SJSA1 (cell line): ENCODE measurements at regions not wholly inside any gene's neighbourhood (a gene's known extent, or its start where the extent isn't known, plus 50 kb on each side); places are given as distances from the start of the nearest gene placed in this dataset.

Source experiments
- DNase-seq, 2 experiments: peaks; one replicate each; pipeline ENCODE4 v3.0.0-alpha.2; 2015 to 2020; ENCODE audit warnings: low spot score in 2 of 2, low read depth in 1 of 2
- H3K27ac ChIP-seq: fragments of 250-450 bp; sonication (Bioruptor Pico); 2 replicates; pipeline ENCODE4 v1.5.1; 2020; ENCODE audit warnings: mild to moderate bottlenecking, moderate library complexity
- H3K27me3 ChIP-seq: fragments of 250-450 bp; sonication (Bioruptor Pico); replicated peaks from 2 replicates; pipeline ENCODE4 v1.5.1; 2020; ENCODE audit warnings: mild to moderate bottlenecking, moderate library complexity
- H3K36me3 ChIP-seq: fragments of 250-450 bp; sonication (Bioruptor Pico); 2 replicates; pipeline ENCODE4 v1.5.1; 2020; ENCODE audit warnings: mild to moderate bottlenecking
- H3K4me1 ChIP-seq: fragments of 250-450 bp; sonication (Bioruptor Pico); replicated peaks from 2 replicates; pipeline ENCODE4 v1.6.1; 2021; ENCODE audit warnings: mild to moderate bottlenecking
- H3K4me3 ChIP-seq: fragments of 250-450 bp; sonication (Bioruptor Pico); 2 replicates; pipeline ENCODE4 v1.5.1; 2020; ENCODE audit warnings: mild to moderate bottlenecking
- H3K9me3 ChIP-seq: fragments of 250-450 bp; sonication (Bioruptor Pico); replicated peaks from 2 replicates; pipeline ENCODE4 v1.5.1; 2020; ENCODE audit warnings: mild to moderate bottlenecking

- DNase-seq, result no peak
- Histone ChIP-seq H3K27ac (no peak overlapping the region), H3K27me3 (no peaks in the 10 kb centered on the region), H3K4me1 (peaks cover 43% of the 10 kb centered on the region), H3K4me3 (no peak overlapping the region), H3K9me3 (no peaks in the 10 kb centered on the region), H3K36me3 (no peaks in the 10 kb centered on the region)
Observed at GRCh38 chr5:143552680-143553079, 149.2 kb upstream of the NR3C1 start.

GRCh38 chr5:143551820-143552251, 148.3 kb upstream of the NR3C1 start:
- Histone ChIP-seq H3K4me3 (no peak overlapping the region), H3K27me3 (no peaks in the 10 kb centered on the region), H3K9me3 (no peaks in the 10 kb centered on the region), H3K36me3 (no peaks in the 10 kb centered on the region), H3K4me1 (peaks cover 39% of the 10 kb centered on the region), H3K27ac (no peak overlapping the region)
- no peak for DNase-seq

GRCh38 chr5:143550986-143551630, 147.6 kb upstream of the NR3C1 start:
- H3K9me3 ChIP-seq, result no peaks in the 10 kb centered on the region
- H3K36me3 ChIP-seq, result no peaks in the 10 kb centered on the region
- H3K27me3 ChIP-seq, result no peaks in the 10 kb centered on the region
- no peak for DNase-seq
- no peak overlapping the region for H3K27ac ChIP-seq
- no peak overlapping the region for H3K4me3 ChIP-seq
- H3K4me1 ChIP-seq, result peaks cover 36% of the 10 kb centered on the region

GRCh38 chr5:143547342-143547741, 143.9 kb upstream of the NR3C1 start:
- Histone ChIP-seq H3K4me1 (peaks cover 39% of the 10 kb centered on the region), H3K4me3 (no peak overlapping the region), H3K36me3 (no peaks in the 10 kb centered on the region), H3K27ac (no peak overlapping the region), H3K9me3 (no peaks in the 10 kb centered on the region), H3K27me3 (no peaks in the 10 kb centered on the region)
- no peak for DNase-seq

GRCh38 chr5:143546394-143546793, 142.9 kb upstream of the NR3C1 start:
- H3K9me3 ChIP-seq, result no peaks in the 10 kb centered on the region
- H3K4me1 ChIP-seq, result peaks cover 31% of the 10 kb centered on the region
- no peaks in the 10 kb centered on the region for H3K27me3 ChIP-seq
- no peak for DNase-seq
- H3K36me3 ChIP-seq, result no peaks in the 10 kb centered on the region
- H3K27ac ChIP-seq, result no peak overlapping the region
- no peak overlapping the region for H3K4me3 ChIP-seq

- H3K27me3 ChIP-seq, result no peaks in the 10 kb centered on the region
- H3K4me1 ChIP-seq, result peaks cover 26% of the 10 kb centered on the region
- no peak overlapping the region for H3K27ac ChIP-seq
- H3K4me3 ChIP-seq, result no peak overlapping the region
- H3K9me3 ChIP-seq, result no peaks in the 10 kb centered on the region; the same call in 1 of the 2 replicates
- no peak for DNase-seq
- H3K36me3 ChIP-seq, result no peaks in the 10 kb centered on the region
Observed at GRCh38 chr5:143544606-143545005, 141.1 kb upstream of the NR3C1 start.

GRCh38 chr5:143543358-143544255, 140.1 kb upstream of the NR3C1 start:
- DNase-seq, result peak in 1 of 2 experiments; percentile 77
- no peaks in the 10 kb centered on the region for H3K27me3 ChIP-seq
- H3K36me3 ChIP-seq, result no peaks in the 10 kb centered on the region
- H3K4me1 ChIP-seq, result peaks cover 26% of the 10 kb centered on the region
- no peak overlapping the region for H3K4me3 ChIP-seq
- H3K9me3 ChIP-seq, result peaks cover 2% of the 10 kb centered on the region; the same call in 1 of the 2 replicates
- peak overlapping the region; percentile 69 for H3K27ac ChIP-seq

GRCh38 chr5:143542798-143543144, 139.3 kb upstream of the NR3C1 start:
- H3K27me3 ChIP-seq, result no peaks in the 10 kb centered on the region
- peaks cover 26% of the 10 kb centered on the region for H3K4me1 ChIP-seq
- H3K4me3 ChIP-seq, result no peak overlapping the region
- no peak for DNase-seq
- no peak overlapping the region for H3K27ac ChIP-seq
- H3K36me3 ChIP-seq, result no peaks in the 10 kb centered on the region
- peaks cover 2% of the 10 kb centered on the region; the same call in 1 of the 2 replicates for H3K9me3 ChIP-seq

- DNase-seq, result no peak
Observed at GRCh38 chr5:143541943-143542797, 138.7 kb upstream of the NR3C1 start.

GRCh38 chr5:143539742-143540141, 136.3 kb upstream of the NR3C1 start:
- no peak for DNase-seq
- no peaks in the 10 kb centered on the region for H3K27me3 ChIP-seq
- peaks cover 33% of the 10 kb centered on the region for H3K4me1 ChIP-seq

More at GRCh38 chr5:143541943-143542797, 138.7 kb upstream of the NR3C1 start:
- no peak overlapping the region for H3K27ac ChIP-seq
- H3K36me3 ChIP-seq, result no peaks in the 10 kb centered on the region
- H3K4me3 ChIP-seq, result no peak overlapping the region
- peaks cover 22% of the 10 kb centered on the region for H3K4me1 ChIP-seq
- H3K9me3 ChIP-seq, result peaks cover 2% of the 10 kb centered on the region; the same call in 1 of the 2 replicates
- H3K27me3 ChIP-seq, result no peaks in the 10 kb centered on the region

GRCh38 chr5:143537056-143537455, 133.6 kb upstream of the NR3C1 start:
- Histone ChIP-seq H3K4me1 (peaks cover 13% of the 10 kb centered on the region), H3K4me3 (no peak overlapping the region), H3K27me3 (no peaks in the 10 kb centered on the region), H3K36me3 (no peaks in the 10 kb centered on the region), H3K9me3 (peaks cover 2% of the 10 kb centered on the region; the same call in 1 of the 2 replicates), H3K27ac (peak overlapping the region; percentile 89)
- no peak for DNase-seq

More at GRCh38 chr5:143539742-143540141, 136.3 kb upstream of the NR3C1 start:
- Histone ChIP-seq H3K27ac (no peak overlapping the region), H3K36me3 (no peaks in the 10 kb centered on the region), H3K4me3 (no peak overlapping the region), H3K9me3 (peaks cover 2% of the 10 kb centered on the region; the same call in 1 of the 2 replicates)

GRCh38 chr5:143536364-143536763, 132.9 kb upstream of the NR3C1 start:
- Histone ChIP-seq H3K27ac (peak overlapping the region; percentile 89), H3K27me3 (no peaks in the 10 kb centered on the region), H3K36me3 (no peaks in the 10 kb centered on the region), H3K9me3 (peaks cover 2% of the 10 kb centered on the region; the same call in 1 of the 2 replicates), H3K4me3 (no peak overlapping the region), H3K4me1 (peaks cover 13% of the 10 kb centered on the region)
- peak; percentile 75 to 88 for DNase-seq

GRCh38 chr5:143534761-143535154, 131.3 kb upstream of the NR3C1 start:
- H3K4me1 ChIP-seq, result peaks cover 13% of the 10 kb centered on the region
- H3K27me3 ChIP-seq, result no peaks in the 10 kb centered on the region
- peaks cover 2% of the 10 kb centered on the region; the same call in 1 of the 2 replicates for H3K9me3 ChIP-seq
- no peaks in the 10 kb centered on the region for H3K36me3 ChIP-seq
- no peak overlapping the region for H3K4me3 ChIP-seq
- H3K27ac ChIP-seq, result no peak overlapping the region
- no peak for DNase-seq
